ENCODE measurements at regions not wholly inside any gene's neighbourhood (a gene's known extent, or its start where the extent isn't known, plus 50 kb on each side); places are given as distances from the start of the nearest gene placed in this dataset.

DNA sequence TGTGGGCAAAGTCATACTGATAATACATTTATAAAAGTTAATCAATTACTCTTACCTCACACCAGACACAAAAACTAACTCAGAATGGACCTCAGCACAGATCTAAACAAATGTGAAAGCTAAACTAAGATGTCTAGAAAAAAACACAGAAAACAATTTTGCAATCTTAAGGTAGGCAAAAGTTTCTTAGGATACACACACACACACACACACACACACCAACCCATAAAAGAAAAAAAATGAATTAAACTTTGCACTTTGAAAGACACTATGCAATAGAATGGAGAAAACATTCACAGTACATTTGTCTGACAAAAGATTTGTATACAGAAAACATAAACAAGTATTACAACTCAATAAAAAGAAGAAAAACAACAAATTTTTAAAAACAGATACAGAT lies 70.8 kb upstream of the ZNRF2 start:
- TF ChIP-seq, protein P1, sequence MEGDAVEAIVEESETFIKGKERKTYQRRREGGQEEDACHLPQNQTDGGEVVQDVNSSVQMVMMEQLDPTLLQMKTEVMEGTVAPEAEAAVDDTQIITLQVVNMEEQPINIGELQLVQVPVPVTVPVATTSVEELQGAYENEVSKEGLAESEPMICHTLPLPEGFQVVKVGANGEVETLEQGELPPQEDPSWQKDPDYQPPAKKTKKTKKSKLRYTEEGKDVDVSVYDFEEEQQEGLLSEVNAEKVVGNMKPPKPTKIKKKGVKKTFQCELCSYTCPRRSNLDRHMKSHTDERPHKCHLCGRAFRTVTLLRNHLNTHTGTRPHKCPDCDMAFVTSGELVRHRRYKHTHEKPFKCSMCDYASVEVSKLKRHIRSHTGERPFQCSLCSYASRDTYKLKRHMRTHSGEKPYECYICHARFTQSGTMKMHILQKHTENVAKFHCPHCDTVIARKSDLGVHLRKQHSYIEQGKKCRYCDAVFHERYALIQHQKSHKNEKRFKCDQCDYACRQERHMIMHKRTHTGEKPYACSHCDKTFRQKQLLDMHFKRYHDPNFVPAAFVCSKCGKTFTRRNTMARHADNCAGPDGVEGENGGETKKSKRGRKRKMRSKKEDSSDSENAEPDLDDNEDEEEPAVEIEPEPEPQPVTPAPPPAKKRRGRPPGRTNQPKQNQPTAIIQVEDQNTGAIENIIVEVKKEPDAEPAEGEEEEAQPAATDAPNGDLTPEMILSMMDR (conservative IDR thresholded peaks at IDR 0.05; ENCODE audit: low read length): no peak
- TF ChIP-seq EZH2phosphoT487 (IDR thresholded peaks at IDR 0.05; ENCODE audit: borderline replicate concordance): no peak

All from Loucy (cell line).